ENCODE measurements at regions not wholly inside any gene's neighbourhood (a gene's known extent, or its start where the extent isn't known, plus 50 kb on each side); places are given as distances from the start of the nearest gene placed in this dataset.

GRCh38 chr1:185402930-185403329 lies 85.9 kb upstream of the IVNS1ABP start:
- Histone ChIP-seq H3K27ac (no peak overlapping the region), H3K36me3 (no peaks in the 10 kb centered on the region), H3K27me3 (no peaks in the 10 kb centered on the region), H3K9me3 (no peaks in the 10 kb centered on the region), H3K4me3 (no peak overlapping the region), H3K4me1 (ENCODE audit: insufficient read depth) (no peaks in the 10 kb centered on the region)
- intact Hi-C loops (cut with DNase I): no loop called here
- no peak for TF ChIP-seq POLR2A (IDR thresholded peaks at IDR 0.05)
- no peak for TF ChIP-seq EP300 (IDR thresholded peaks at IDR 0.05)
- TF ChIP-seq CTCF (IDR thresholded peaks at IDR 0.05): no peak
- WGBS, 3 donors: 95 to 99% (median 96%) methylated on average over 3 of the region's 3 CpGs
- DNase-seq: no peak

GRCh38 chr1:185401019-185401418 lies 84.0 kb upstream of the IVNS1ABP start:
- intact Hi-C loops (cut with DNase I): no loop called here
- WGBS, 3 donors: 93 to 96% (median 95%) methylated on average over 3 of the region's 3 CpGs
- no peak overlapping the region for H3K4me3 ChIP-seq
- no peak overlapping the region for H3K27ac ChIP-seq
- H3K4me1 ChIP-seq (ENCODE audit: insufficient read depth): no peaks in the 10 kb centered on the region
- no peak for DNase-seq
- no peaks in the 10 kb centered on the region for H3K36me3 ChIP-seq
- H3K27me3 ChIP-seq: no peaks in the 10 kb centered on the region
- H3K9me3 ChIP-seq: no peaks in the 10 kb centered on the region
- TF ChIP-seq EP300 (IDR thresholded peaks at IDR 0.05) (no peak), CTCF (IDR thresholded peaks at IDR 0.05) (no peak), POLR2A (IDR thresholded peaks at IDR 0.05) (no peak)

GRCh38 chr1:185400052-185400451 lies 83.0 kb upstream of the IVNS1ABP start:
- no peak overlapping the region for H3K27ac ChIP-seq
- H3K4me3 ChIP-seq: no peak overlapping the region
- TF ChIP-seq POLR2A (IDR thresholded peaks at IDR 0.05): no peak
- TF ChIP-seq CTCF (IDR thresholded peaks at IDR 0.05): no peak
- TF ChIP-seq EP300 (IDR thresholded peaks at IDR 0.05): no peak
- no peaks in the 10 kb centered on the region for H3K27me3 ChIP-seq
- WGBS, 3 donors: 82 to 93% (median 90%) methylated on average over 1 of the region's 1 CpG
- H3K4me1 ChIP-seq (ENCODE audit: insufficient read depth): no peaks in the 10 kb centered on the region
- intact Hi-C loops (cut with DNase I): no loop called here
- H3K9me3 ChIP-seq: no peaks in the 10 kb centered on the region
- no peak for DNase-seq
- H3K36me3 ChIP-seq: no peaks in the 10 kb centered on the region

GRCh38 chr1:185398599-185398998 lies 81.6 kb upstream of the IVNS1ABP start:
- no peaks in the 10 kb centered on the region for H3K27me3 ChIP-seq
- H3K4me3 ChIP-seq: no peak overlapping the region
- H3K36me3 ChIP-seq: no peaks in the 10 kb centered on the region
- H3K9me3 ChIP-seq: no peaks in the 10 kb centered on the region
- DNase-seq: no peak
- H3K4me1 ChIP-seq (ENCODE audit: insufficient read depth): no peaks in the 10 kb centered on the region
- TF ChIP-seq EP300 (IDR thresholded peaks at IDR 0.05) (no peak), POLR2A (IDR thresholded peaks at IDR 0.05) (no peak), CTCF (IDR thresholded peaks at IDR 0.05) (no peak)
- no peak overlapping the region for H3K27ac ChIP-seq
- intact Hi-C loops (cut with DNase I): no loop called here

- Histone ChIP-seq H3K36me3 (no peaks in the 10 kb centered on the region), H3K27me3 (no peaks in the 10 kb centered on the region), H3K4me1 (ENCODE audit: insufficient read depth) (no peaks in the 10 kb centered on the region), H3K9me3 (no peaks in the 10 kb centered on the region), H3K4me3 (no peak overlapping the region), H3K27ac (no peak overlapping the region)
- TF ChIP-seq EP300 (IDR thresholded peaks at IDR 0.05): no peak
- TF ChIP-seq CTCF (IDR thresholded peaks at IDR 0.05): no peak
- TF ChIP-seq POLR2A (IDR thresholded peaks at IDR 0.05): no peak
- DNase-seq: no peak
- intact Hi-C loops (cut with DNase I): no loop called here
- WGBS, 3 donors: 92 to 98% (median 98%) methylated on average over 2 of the region's 2 CpGs
Observed at GRCh38 chr1:185398022-185398421, 81.0 kb upstream of the IVNS1ABP start.
